HAP-1 (cell line): ENCODE measurements at regions not wholly inside any gene's neighbourhood (a gene's known extent, or its start where the extent isn't known, plus 50 kb on each side); places are given as distances from the start of the nearest gene placed in this dataset.

Source experiments
- DNase-seq, 2 experiments: peaks; one replicate each; pipeline ENCODE4 v3.0.0-alpha.2; 2016 to 2020; ENCODE audit warnings: low spot score in 2 of 2
- H3K27me3 ChIP-seq: fragments of 250-450 bp; sonication (Bioruptor Pico); 2 replicates; pipeline ENCODE4 v1.5.1; 2020; ENCODE audit warnings: low read depth, mild to moderate bottlenecking, moderate library complexity
- H3K36me3 ChIP-seq: fragments of 250-450 bp; sonication (Bioruptor Pico); replicated peaks from 2 replicates; pipeline ENCODE4 v1.5.1; 2020; ENCODE audit warnings: mild to moderate bottlenecking
- H3K4me1 ChIP-seq: fragments of 250-450 bp; sonication (Bioruptor Pico); 2 replicates; pipeline ENCODE4 v1.5.1; 2020; ENCODE audit warnings: mild to moderate bottlenecking
- H3K4me3 ChIP-seq: fragments of 250-450 bp; sonication (Bioruptor Pico); 2 replicates; pipeline ENCODE4 v1.5.1; 2020; ENCODE audit warnings: mild to moderate bottlenecking, moderate library complexity
- H3K9me3 ChIP-seq: fragments of 250-450 bp; sonication (Bioruptor Pico); 2 replicates; pipeline ENCODE4 v1.5.1; 2020; ENCODE audit warnings: mild to moderate bottlenecking, moderate library complexity
- in situ Hi-C: fragments of 300-500 bp; cut with MboI; formaldehyde crosslinking; loops from 3 replicates; pipeline ENCODE4 v1.14.3; 2020; ENCODE audit warnings: low sequenced_read_pairs, inconsistent platforms, mixed read lengths

GRCh38 chr6:1257778-1258177 lies 54.1 kb upstream of the FOXQ1 start:
- H3K27me3 ChIP-seq = no peaks in the 10 kb centered on the region
- in situ Hi-C loops = no loop called here
- no peak overlapping the region for H3K4me3 ChIP-seq
- H3K9me3 ChIP-seq = no peaks in the 10 kb centered on the region
- no peak for DNase-seq
- no peaks in the 10 kb centered on the region for H3K4me1 ChIP-seq
- H3K36me3 ChIP-seq = no peaks in the 10 kb centered on the region

GRCh38 chr6:1256435-1257008 lies 55.4 kb upstream of the FOXQ1 start:
- Histone ChIP-seq H3K36me3 (no peaks in the 10 kb centered on the region), H3K4me1 (no peaks in the 10 kb centered on the region), H3K27me3 (no peaks in the 10 kb centered on the region), H3K4me3 (no peak overlapping the region), H3K9me3 (no peaks in the 10 kb centered on the region)
- in situ Hi-C loops = no loop called here
- no peak for DNase-seq

- H3K36me3 ChIP-seq = no peaks in the 10 kb centered on the region
- in situ Hi-C loops = no loop called here
- DNase-seq = no peak
- no peaks in the 10 kb centered on the region for H3K4me1 ChIP-seq
- H3K27me3 ChIP-seq = no peaks in the 10 kb centered on the region
- H3K4me3 ChIP-seq = no peak overlapping the region
- H3K9me3 ChIP-seq = no peaks in the 10 kb centered on the region
These were observed 56.1 kb upstream of the FOXQ1 start for GRCh38 chr6:1255636-1256365.

- in situ Hi-C loops = no loop called here
These were observed 57.6 kb upstream of the FOXQ1 start for GRCh38 chr6:1254326-1254725.

GRCh38 chr6:1253816-1254215 lies 58.1 kb upstream of the FOXQ1 start:
- H3K4me1 ChIP-seq = no peaks in the 10 kb centered on the region
- no peak overlapping the region for H3K4me3 ChIP-seq
- in situ Hi-C loops = no loop called here
- no peaks in the 10 kb centered on the region for H3K9me3 ChIP-seq
- no peaks in the 10 kb centered on the region for H3K36me3 ChIP-seq
- no peak for DNase-seq
- no peaks in the 10 kb centered on the region for H3K27me3 ChIP-seq

More at GRCh38 chr6:1254326-1254725, 57.6 kb upstream of the FOXQ1 start:
- Histone ChIP-seq H3K9me3 (no peaks in the 10 kb centered on the region), H3K27me3 (no peaks in the 10 kb centered on the region), H3K4me1 (no peaks in the 10 kb centered on the region), H3K36me3 (no peaks in the 10 kb centered on the region), H3K4me3 (no peak overlapping the region)
- DNase-seq = no peak

- H3K36me3 ChIP-seq = no peaks in the 10 kb centered on the region
- H3K4me3 ChIP-seq = no peak overlapping the region
- no peaks in the 10 kb centered on the region for H3K27me3 ChIP-seq
- H3K4me1 ChIP-seq = no peaks in the 10 kb centered on the region
- in situ Hi-C loops = no loop called here
- no peaks in the 10 kb centered on the region for H3K9me3 ChIP-seq
- DNase-seq = no peak
These were observed 60.4 kb upstream of the FOXQ1 start for GRCh38 chr6:1251198-1252155.

- DNase-seq = no peak
- Histone ChIP-seq H3K4me1 (no peaks in the 10 kb centered on the region), H3K36me3 (no peaks in the 10 kb centered on the region), H3K9me3 (no peaks in the 10 kb centered on the region), H3K4me3 (no peak overlapping the region), H3K27me3 (no peaks in the 10 kb centered on the region)
- in situ Hi-C loops = no loop called here
These were observed 61.3 kb upstream of the FOXQ1 start for GRCh38 chr6:1250489-1251197.

- no peaks in the 10 kb centered on the region for H3K27me3 ChIP-seq
- no peaks in the 10 kb centered on the region for H3K4me1 ChIP-seq
- no peak for DNase-seq
- no peak overlapping the region for H3K4me3 ChIP-seq
- in situ Hi-C loops = no loop called here
- no peaks in the 10 kb centered on the region for H3K36me3 ChIP-seq
- no peaks in the 10 kb centered on the region for H3K9me3 ChIP-seq
These were observed 64.0 kb upstream of the FOXQ1 start for GRCh38 chr6:1247894-1248293.

GRCh38 chr6:1247056-1247455 lies 64.8 kb upstream of the FOXQ1 start:
- Histone ChIP-seq H3K36me3 (no peaks in the 10 kb centered on the region), H3K4me3 (no peak overlapping the region), H3K27me3 (no peaks in the 10 kb centered on the region), H3K4me1 (no peaks in the 10 kb centered on the region), H3K9me3 (no peaks in the 10 kb centered on the region)
- in situ Hi-C loops = no loop called here
- DNase-seq = no peak

GRCh38 chr6:1244941-1245340 lies 67.0 kb upstream of the FOXQ1 start:
- Histone ChIP-seq H3K4me1 (no peaks in the 10 kb centered on the region), H3K27me3 (peaks cover 2% of the 10 kb centered on the region; the same call in 1 of the 2 replicates), H3K4me3 (no peak overlapping the region), H3K36me3 (no peaks in the 10 kb centered on the region), H3K9me3 (no peaks in the 10 kb centered on the region)
- in situ Hi-C loops = no loop called here
- DNase-seq = no peak

GRCh38 chr6:1244278-1244677 lies 67.6 kb upstream of the FOXQ1 start:
- no peak overlapping the region for H3K4me3 ChIP-seq
- in situ Hi-C loops = no loop called here

GRCh38 chr6:1242446-1242845 lies 69.5 kb upstream of the FOXQ1 start:
- peaks cover 2% of the 10 kb centered on the region; the same call in 1 of the 2 replicates for H3K27me3 ChIP-seq
- in situ Hi-C loops = no loop called here
- no peaks in the 10 kb centered on the region for H3K4me1 ChIP-seq
- DNase-seq = no peak
- no peaks in the 10 kb centered on the region for H3K36me3 ChIP-seq
- no peak overlapping the region for H3K4me3 ChIP-seq
- no peaks in the 10 kb centered on the region for H3K9me3 ChIP-seq

More at GRCh38 chr6:1244278-1244677, 67.6 kb upstream of the FOXQ1 start:
- no peak for DNase-seq
- Histone ChIP-seq H3K9me3 (no peaks in the 10 kb centered on the region), H3K27me3 (peaks cover 2% of the 10 kb centered on the region; the same call in 1 of the 2 replicates), H3K36me3 (no peaks in the 10 kb centered on the region), H3K4me1 (no peaks in the 10 kb centered on the region)

GRCh38 chr6:1242021-1242420 lies 69.9 kb upstream of the FOXQ1 start:
- no peak for DNase-seq
- Histone ChIP-seq H3K27me3 (peaks cover 2% of the 10 kb centered on the region; the same call in 1 of the 2 replicates), H3K36me3 (no peaks in the 10 kb centered on the region), H3K4me1 (no peaks in the 10 kb centered on the region), H3K9me3 (no peaks in the 10 kb centered on the region), H3K4me3 (no peak overlapping the region)
- in situ Hi-C loops = no loop called here
